SK-N-DZ (cell line): ENCODE measurements at regions not wholly inside any gene's neighbourhood (a gene's known extent, or its start where the extent isn't known, plus 50 kb on each side); places are given as distances from the start of the nearest gene placed in this dataset.

Source experiments
- DNase-seq: peaks from one replicate; pipeline ENCODE4 v3.0.0-alpha.2; 2015; ENCODE audit warnings: low spot score
- small RNA-seq, 2 experiments: library from RNA; depleted of rRNA; stranded (forward); fragments of <200 nt; gene quantifications; one replicate each; pipeline ENCODE3, GENCODE V24; 2014

DNA sequence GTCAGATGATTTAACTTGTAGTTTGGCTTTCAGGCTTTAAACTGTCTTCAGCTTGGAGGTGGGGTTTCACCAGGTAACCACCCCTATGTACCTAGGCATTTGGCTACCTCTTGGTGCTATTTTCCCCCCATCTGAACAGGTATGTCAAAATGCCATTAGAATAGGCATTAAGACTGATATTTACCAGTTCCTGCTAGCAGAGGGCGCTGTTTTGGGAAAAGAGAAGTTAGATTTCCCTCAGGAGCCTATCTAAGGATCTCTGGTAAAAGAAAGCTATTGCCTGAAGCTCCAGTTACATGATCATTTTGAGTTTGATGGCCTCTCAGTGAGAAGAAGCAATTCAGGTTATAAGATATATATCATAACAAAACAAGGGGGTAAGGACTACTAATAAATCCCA is 879.1 kb downstream of the SH3BGRL start:
- no peak for DNase-seq

DNA sequence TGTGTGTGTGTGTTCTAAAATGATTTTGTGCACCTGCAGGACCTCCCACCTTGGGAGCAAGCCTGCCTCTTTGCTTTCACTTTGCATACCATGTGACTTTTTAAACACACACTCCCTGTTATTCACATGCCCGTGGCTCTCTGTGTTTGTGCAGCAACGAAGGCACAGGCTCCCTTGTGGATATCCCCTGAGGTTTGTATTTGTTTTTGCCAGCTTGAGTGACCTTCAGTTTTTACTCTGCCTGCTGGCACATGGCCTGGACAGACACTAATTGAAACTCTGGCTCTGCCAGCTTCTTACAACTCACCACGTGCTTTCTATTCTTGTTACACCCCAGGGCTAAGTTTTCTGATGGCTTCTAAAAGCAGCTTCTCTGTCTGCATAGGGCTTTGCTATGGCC is 885.8 kb downstream of the SH3BGRL start:
- DNase-seq, result no peak

DNA sequence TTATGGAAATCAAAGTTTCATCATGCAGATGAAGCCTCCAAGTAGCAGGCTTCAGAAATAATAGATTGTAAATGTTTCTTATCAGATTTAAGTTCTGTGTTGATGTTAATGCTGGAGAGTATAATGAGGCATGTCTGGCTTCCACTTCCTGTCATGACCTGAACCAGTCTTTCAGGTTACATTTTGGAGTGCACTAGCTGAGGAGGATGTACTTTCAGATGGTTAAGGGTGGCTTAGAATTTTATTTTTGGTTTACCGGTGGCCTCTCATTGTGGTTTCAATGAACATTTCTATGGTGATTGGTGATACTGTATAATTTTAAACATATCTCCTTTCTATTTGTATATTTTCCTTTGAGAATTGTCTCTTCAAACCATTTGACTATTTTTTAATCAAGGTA is 890.4 kb downstream of the SH3BGRL start:
- DNase-seq, result no peak

DNA sequence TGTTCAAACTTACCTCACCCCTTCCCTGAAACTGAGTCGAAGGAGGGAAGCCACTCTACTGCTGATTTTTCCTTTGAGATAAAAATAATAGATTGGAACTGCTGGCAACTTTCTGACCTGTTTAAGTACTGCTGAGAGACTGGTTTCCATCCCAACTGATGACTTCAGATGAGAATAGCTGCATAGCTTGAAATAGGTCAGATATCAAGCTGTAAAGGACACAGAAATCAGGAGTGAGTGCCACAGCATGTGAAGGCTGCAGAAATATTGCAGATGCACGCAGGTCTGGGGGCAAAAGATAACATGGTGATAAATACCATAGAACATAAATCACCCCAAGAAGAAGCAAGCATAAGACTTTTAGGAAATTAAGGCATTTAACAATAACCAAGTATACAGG is 923.2 kb downstream of the SH3BGRL start:
- no peak for DNase-seq

DNA sequence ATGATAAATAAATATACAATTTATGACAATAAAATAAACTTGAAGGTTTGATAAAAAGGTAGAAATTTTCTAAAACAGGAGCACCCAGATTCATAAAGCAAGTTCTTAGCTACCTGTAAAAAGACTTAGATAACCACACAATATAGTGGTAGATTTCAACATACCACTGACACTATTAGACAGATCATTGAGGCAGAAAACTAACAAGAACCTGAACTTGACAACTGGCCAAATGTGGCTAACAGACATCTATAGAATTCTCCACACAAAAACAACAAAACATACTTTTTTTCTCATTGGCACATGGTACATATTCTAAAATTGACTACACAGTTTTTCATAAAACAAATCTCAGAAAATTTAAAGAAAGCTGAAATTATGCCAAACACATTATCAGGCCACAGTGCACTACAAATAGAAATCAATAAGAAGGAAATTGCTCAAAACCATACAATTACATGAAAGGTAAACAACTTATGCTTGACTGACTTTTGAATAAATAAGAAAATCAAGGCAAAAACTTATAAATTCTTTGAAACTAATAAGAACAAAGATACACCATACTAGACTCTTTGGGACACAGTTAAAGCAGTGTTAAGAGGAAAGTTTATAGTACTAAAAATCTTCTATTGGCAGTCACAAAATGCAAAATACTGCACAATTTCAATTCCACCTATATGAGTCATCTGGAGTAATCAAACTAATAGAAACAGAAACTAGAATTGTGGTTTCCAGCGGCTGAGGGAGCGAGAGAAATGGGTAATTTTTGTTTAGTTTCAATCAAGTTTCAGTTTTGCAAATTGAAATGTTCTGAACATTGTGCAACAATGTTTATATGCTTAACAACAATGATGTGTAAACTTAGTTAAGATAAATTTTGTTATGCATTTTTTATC is 925.6 kb downstream of the SH3BGRL start:
- no peak for DNase-seq

DNA sequence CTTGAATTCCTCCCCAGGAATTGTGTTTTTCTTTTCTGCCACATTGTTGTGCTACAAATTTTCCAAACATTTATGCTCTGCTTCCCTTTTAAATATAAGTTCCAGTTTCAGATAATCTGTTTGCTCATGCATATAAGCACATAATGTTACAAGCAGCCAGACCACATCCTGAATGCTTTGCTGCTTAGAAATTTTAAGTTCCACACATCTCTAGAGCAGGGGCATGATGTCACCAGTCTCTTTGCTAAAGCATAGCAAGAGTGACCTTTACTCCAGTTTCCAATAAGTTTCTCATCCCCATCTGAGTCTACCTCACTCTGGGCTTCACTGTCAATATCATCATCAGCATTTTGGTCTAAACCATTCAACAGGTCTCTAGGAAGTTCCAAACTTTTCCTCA is 932.5 kb downstream of the SH3BGRL start:
- DNase-seq, result no peak

DNA sequence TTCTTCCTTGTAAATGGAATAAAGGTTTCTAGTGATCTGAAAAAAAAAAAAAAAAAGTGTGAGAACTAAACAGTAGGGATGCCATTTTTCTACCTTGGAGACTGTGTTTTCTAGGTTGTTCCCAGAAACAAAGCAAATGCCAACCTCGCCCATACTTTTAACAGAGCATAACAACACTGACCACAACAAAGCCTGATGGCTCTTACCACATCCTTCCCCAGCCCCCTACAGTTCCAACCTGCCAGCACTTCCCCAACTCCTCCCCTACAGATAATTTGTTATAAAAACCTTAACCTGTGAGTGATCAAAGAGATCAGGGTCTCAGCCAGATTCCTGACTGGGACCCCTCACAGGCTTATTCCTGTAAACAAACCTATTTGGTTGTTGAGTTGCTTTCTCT is 940.0 kb downstream of the SH3BGRL start:
- no peak for DNase-seq

DNA sequence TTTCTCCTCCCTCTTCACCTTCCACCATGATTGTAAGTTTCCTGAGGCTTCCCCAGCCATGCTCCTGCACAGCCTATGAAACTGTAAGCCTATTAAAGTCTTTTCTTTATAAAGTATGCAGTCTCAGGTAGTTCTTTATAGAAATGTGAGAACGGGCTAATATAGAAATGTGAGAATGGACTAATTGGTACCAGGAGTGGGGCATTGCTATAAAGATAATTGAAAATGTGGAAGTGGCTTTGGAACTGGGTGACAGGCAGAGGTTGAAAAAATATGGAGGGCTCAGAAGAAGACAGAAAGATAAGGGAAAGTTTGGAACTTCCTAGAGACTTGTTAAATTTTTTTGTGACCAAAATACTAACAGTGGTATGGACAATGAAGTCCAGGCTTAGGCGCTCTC is 959.3 kb downstream of the SH3BGRL start:
- DNase-seq, result no peak

DNA sequence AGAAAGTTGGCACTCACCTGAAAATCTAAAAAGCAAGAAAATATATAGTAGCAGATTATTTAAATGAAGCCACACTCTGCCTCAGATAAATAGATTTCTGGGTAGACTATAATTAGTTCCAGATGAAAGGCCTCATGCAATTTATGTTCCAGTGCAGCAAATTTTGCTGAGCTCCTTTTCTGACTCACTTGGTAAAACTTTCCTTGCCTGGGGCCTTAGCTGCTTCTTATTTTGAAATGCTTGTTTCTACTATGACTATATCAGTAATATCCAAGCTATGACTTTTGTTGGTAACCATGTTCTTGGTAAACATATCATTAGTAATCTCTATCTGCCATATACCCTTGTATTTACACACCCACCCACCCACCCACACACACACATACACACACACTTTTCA is 961.8 kb downstream of the SH3BGRL start:
- no peak for DNase-seq

DNA sequence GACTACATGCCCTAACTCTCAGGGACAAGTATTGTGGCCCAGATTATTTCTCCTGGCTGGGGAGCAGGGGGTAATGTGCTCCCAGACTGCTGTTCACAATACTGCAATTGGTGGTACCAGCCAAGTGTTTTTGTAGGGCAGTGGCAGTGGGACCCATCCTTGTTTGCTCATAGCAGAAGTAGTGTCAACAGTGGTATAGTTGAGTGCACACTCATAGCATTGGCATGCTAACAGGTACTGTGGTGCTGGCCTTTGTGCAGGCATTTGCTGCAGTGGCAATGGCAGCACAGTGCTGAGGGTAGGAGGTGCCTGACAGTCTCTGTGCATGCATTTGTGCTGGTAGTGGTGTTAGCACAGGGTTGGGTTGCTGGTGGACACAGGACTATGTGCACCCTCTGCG is 995.0 kb downstream of the SH3BGRL start:
- DNase-seq, result no peak

DNA sequence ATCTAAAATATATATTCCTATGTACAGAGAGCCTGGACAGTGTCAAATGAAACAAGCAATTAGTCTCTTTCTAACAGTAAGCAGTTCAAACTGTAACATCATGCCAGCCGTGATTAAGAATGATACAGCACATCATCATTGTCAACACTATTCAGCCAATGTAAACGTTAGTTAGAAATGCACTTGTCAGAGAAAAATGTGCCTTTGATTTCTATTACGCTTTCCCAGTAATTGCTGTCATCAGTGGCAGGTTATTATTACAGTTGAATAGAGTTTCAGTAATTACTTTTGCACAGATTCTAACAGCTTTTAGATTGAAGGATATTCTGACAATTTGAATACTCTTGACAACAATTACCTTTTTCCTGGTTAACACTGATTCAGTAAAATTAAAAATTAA is 1007.1 kb downstream of the SH3BGRL start:
- no peak for DNase-seq

DNA sequence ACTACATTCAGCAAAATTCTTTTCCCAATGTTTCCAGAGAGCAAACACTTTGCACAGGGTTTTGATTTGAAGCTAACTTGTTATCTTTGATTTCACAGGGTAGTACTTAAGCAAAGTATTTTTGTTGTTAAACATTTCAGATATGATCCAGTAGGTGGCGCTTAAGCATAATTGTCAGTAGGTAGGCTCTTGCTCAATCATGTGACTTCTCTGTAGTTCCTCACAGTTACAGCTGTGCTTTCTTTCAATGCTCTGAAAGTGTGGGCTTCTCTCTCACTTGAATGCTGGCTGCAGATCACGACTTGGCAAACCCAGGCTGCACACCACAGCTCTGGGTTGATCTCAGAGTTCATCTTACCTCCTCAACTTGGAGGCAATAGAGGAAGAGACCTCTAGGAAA is 1016.5 kb downstream of the SH3BGRL start:
- DNase-seq, result peak; percentile 25

DNA sequence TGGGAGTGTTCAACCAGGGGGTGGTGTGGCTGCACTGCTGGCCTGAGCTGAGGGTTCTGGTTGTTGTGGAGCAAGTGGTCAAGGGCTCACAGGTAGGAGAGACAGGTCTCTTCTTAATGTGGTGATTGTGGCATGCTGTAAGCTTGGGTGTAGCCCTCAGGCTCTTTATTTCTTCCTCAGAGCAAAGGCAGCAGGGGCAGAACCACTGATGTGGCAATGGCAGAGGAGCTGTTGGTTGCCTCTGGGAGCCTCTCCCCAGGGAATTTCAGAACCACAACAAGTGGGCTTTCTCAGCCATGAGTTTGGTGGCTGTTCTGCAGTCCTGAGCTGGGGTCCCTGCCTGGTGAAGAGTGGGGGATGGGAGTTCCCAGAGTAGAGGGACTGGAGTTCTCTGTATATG is 1017.2 kb downstream of the SH3BGRL start:
- DNase-seq, result no peak

DNA sequence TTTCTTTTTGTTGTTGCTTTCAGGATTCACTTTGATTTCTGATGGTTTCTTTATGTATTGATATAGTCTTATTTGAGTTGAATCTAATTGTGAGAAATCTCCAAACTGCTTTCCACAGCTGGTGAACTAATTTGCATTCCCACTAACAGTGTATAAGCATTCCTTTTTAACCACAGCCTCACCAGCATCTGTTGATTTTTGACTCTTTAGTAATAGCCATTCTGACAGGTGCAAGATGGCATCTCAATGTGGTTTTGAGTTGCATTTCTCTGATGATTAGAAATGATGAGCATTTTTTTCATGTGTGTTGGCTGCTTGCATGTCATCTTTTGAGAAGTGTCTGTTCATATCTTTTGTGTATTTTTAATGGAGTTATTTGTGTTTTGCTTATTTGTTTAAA is 1023.1 kb downstream of the SH3BGRL start:
- no peak for DNase-seq

DNA sequence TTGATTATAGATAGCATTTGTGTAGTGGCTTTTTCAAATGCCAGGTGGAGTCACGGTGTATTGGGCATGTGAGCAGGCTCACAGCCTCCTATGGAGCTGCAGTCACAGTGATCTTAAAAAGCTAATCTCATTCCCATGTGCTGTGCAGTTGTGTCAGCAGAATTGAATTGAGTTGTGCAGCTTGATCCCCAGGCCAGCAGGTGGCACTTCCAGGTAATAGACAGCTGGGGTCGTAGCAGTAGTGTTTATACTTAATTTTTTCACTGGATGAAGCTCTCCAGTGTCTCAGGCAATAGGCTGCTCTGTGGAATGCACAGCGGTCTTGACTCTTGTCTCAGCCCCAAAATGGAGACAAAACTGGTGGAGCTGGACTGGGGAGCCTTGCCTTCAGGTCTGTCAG is 1028.1 kb downstream of the SH3BGRL start:
- DNase-seq, result no peak

DNA sequence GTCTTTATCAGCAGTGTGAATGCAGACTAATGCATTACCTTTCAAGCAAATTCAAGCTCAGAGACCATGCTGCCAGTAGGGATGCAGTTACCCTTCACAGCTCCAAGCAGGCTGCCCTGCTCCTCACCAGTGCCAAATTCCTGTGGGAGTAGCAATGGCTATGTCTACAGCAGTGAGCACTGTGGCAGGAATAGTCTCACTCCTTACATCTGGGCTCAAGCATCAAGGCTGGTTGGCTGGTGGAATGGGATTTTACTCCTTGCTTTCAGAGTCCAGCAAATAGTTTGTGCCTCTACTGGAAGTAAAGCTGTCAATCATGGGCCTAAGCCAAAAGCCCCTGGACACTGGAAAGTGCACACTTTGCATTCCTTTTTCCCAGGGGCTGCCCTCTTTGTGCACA is 1030.8 kb downstream of the SH3BGRL start:
- DNase-seq, result no peak

DNA sequence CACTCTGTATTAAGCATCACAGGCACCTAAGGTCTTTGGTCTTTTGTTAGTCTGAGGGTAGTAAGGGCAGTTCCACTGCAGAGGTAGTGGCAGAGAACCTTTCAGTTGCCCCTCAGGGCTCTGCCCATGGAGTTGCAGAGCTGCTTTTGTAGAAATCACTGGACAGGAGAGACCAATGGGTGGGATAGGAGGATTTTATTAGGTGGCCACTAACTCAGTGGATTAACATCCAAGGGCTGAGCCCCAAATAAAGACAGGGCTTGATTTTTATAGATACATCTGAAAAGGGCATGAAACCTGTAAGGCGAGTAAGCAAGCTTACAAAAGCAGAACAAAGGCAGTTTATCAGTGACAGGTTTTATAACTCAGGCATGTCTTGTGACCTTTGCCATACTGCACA is 1035.4 kb downstream of the SH3BGRL start:
- no peak for DNase-seq

Small RNA genes lying in the stretch of these regions (small RNA-seq; reads per million reads assigned to genes)
- gene RNU6-974P, result 0 to 0.04 reads per million in 2 experiments
